H1 (cell line): ENCODE measurements at regions not wholly inside any gene's neighbourhood (a gene's known extent, or its start where the extent isn't known, plus 50 kb on each side); places are given as distances from the start of the nearest gene placed in this dataset.

Source experiments
- CTCF ChIA-PET: fragments of 300-600 bp; sonication (Branson Sonifier 250); formaldehyde crosslinking; loops from one replicate; lab custom pipeline; 2021; ENCODE audit not compliant: partially characterized antibody; lab: Charles Lee
- POLR2A ChIA-PET: fragments of 300-600 bp; sonication (Branson Sonifier 250); formaldehyde crosslinking; loops from one replicate; lab custom pipeline; 2021; ENCODE audit warnings: inconsistent platforms; ENCODE audit not compliant: partially characterized antibody; lab: Charles Lee
- DNase-seq, 2 experiments: peaks; one replicate each; pipeline versions ENCODE4 v3.0.0 to v3.0.0-alpha.2; 2010 to 2022; ENCODE audit warnings: low spot score in 2 of 2, low read depth in 1 of 2, mixed read lengths in 1 of 2
- FAIRE-seq: peaks from 2 replicates; lab custom pipeline; 2011; peaks lifted over from hg19 to GRCh38; lab: Jason Lieb, UNC
- H2AFZ ChIP-seq: 2 replicates; pipeline ENCODE4 v1.8.1; 2012; ENCODE audit warnings: low read length, inconsistent platforms
- H2AK5ac ChIP-seq: 2 replicates; pipeline ENCODE4 v1.6.1; 2013; ENCODE audit warnings: low read depth, low read length
- H2BK120ac ChIP-seq: replicated peaks from 2 replicates; pipeline ENCODE3; 2013; ENCODE audit warnings: low read depth, low read length, inconsistent platforms
- H2BK12ac ChIP-seq: 2 replicates; pipeline ENCODE4 v1.6.1; 2013; ENCODE audit warnings: low read depth, low read length
- H2BK15ac ChIP-seq: 2 replicates; pipeline ENCODE4 v1.6.1; 2013; ENCODE audit warnings: low read length
- H2BK20ac ChIP-seq: 2 replicates; pipeline ENCODE4 v1.6.1; 2013; ENCODE audit warnings: low read length
- H2BK5ac ChIP-seq: 2 replicates; pipeline ENCODE4 v1.6.1; 2013; ENCODE audit warnings: low read depth, low read length
- H3K14ac ChIP-seq: 2 replicates; pipeline ENCODE4 v1.6.1; 2013; ENCODE audit warnings: inconsistent platforms; ENCODE audit not compliant: insufficient read length
- H3K18ac ChIP-seq: 2 replicates; pipeline ENCODE4 v1.6.1; 2013; ENCODE audit warnings: low read length; ENCODE audit errors: extremely low read depth
- H3K23ac ChIP-seq: 2 replicates; pipeline ENCODE4 v1.6.1; 2013; ENCODE audit warnings: inconsistent platforms; ENCODE audit not compliant: insufficient read length
- H3K23me2 ChIP-seq: 2 replicates; pipeline ENCODE4 v1.6.1; 2013; ENCODE audit warnings: low read depth, low read length
- H3K27ac ChIP-seq: 2 replicates; pipeline ENCODE4 v1.6.1; 2011; ENCODE audit warnings: low read depth, low read length, inconsistent platforms
- H3K27me3 ChIP-seq, 4 experiments: replicated peaks in 1 of 4; 1 replicate in 1 of 4; 2 replicates in 3 of 4; pipeline versions ENCODE4 v1.6.1 to v1.8.1; 2011 to 2013; ENCODE audit warnings: low read length in 3 of 4, mild to moderate bottlenecking in 3 of 4, inconsistent platforms in 2 of 4, mixed read lengths in 2 of 4, moderate library complexity in 1 of 4; ENCODE audit not compliant: control insufficient read depth in 3 of 4, insufficient read depth in 3 of 4; ENCODE audit errors: extremely low read depth in 1 of 4
- H3K36me3 ChIP-seq, 4 experiments: 2 replicates each; pipeline versions ENCODE4 v1.6.1 to v1.8.1; 2011 to 2013; ENCODE audit warnings: mild to moderate bottlenecking in 4 of 4, low read length in 3 of 4, moderate library complexity in 2 of 4, control low read depth in 1 of 4, inconsistent platforms in 1 of 4; ENCODE audit not compliant: insufficient read depth in 4 of 4, control insufficient read depth in 2 of 4
- H3K4ac ChIP-seq: replicated peaks from 2 replicates; pipeline ENCODE3; 2013; ENCODE audit warnings: low read length, low read depth, mixed read lengths, inconsistent platforms; ENCODE audit not compliant: insufficient read length
- H3K4me1 ChIP-seq, 4 experiments: replicated peaks in 1 of 4; 1 replicate in 1 of 4; 2 replicates in 3 of 4; pipeline versions ENCODE4 v1.6.1 to v1.8.1; 2011 to 2013; ENCODE audit warnings: low read length in 3 of 4, inconsistent platforms in 2 of 4, mixed read lengths in 1 of 4; ENCODE audit not compliant: insufficient read depth in 4 of 4, control insufficient read depth in 3 of 4
- H3K4me2 ChIP-seq, 2 experiments: 2 replicates each; pipeline versions ENCODE4 v1.6.1 to v1.8.1; 2011 to 2013; ENCODE audit warnings: low read depth in 2 of 2, low read length in 2 of 2, control low read depth in 1 of 2, inconsistent platforms in 1 of 2, mild to moderate bottlenecking in 1 of 2; ENCODE audit not compliant: insufficient read depth in 1 of 2
- H3K4me3 ChIP-seq, 4 experiments: fragments of 200-600, 300-600 bp in 1 of 4; sonication (generic), shearing (Covaris generic), sonication (Bioruptor Twin) in 1 of 4; 2 replicates each; pipeline versions ENCODE4 v1.5.1 to v1.8.1; 2011 to 2016; ENCODE audit warnings: low read length in 4 of 4, low read depth in 3 of 4, control low read depth in 2 of 4, inconsistent platforms in 2 of 4, mild to moderate bottlenecking in 2 of 4, mixed read lengths in 1 of 4, moderate library complexity in 1 of 4; ENCODE audit not compliant: insufficient read depth in 2 of 4; ENCODE audit errors: extremely low read depth in 1 of 4
- H3K56ac ChIP-seq: replicated peaks from 2 replicates; pipeline ENCODE3; 2013; ENCODE audit warnings: low read depth, mild to moderate bottlenecking, mixed read lengths, low read length, inconsistent platforms; ENCODE audit not compliant: insufficient read length
- H3K79me1 ChIP-seq: 2 replicates; pipeline ENCODE4 v1.6.1; 2013; ENCODE audit warnings: low read depth, low read length, control low read depth
- H3K79me2 ChIP-seq, 2 experiments: 2 replicates each; pipeline versions ENCODE4 v1.6.1 to v1.8.1; 2012 to 2013; ENCODE audit warnings: low read length in 2 of 2, mild to moderate bottlenecking in 2 of 2, inconsistent platforms in 1 of 2; ENCODE audit not compliant: insufficient read depth in 2 of 2, control insufficient read depth in 1 of 2
- H3K9ac ChIP-seq, 4 experiments: replicated peaks in 1 of 4; 1 replicate in 1 of 4; 2 replicates in 3 of 4; pipeline versions ENCODE4 v1.6.1 to v1.8.1; 2011 to 2013; ENCODE audit warnings: low read depth in 3 of 4, low read length in 3 of 4, control low read depth in 2 of 4, mild to moderate bottlenecking in 2 of 4, moderate library complexity in 2 of 4, inconsistent platforms in 1 of 4; ENCODE audit errors: extremely low read depth in 1 of 4
- H3K9me3 ChIP-seq, 2 experiments: 2 replicates each; pipeline versions ENCODE4 v1.6.1 to v1.8.1; 2012 to 2013; ENCODE audit warnings: mild to moderate bottlenecking in 2 of 2, moderate library complexity in 2 of 2, control low read depth in 1 of 2, inconsistent platforms in 1 of 2, low read depth in 1 of 2, low read length in 1 of 2, mixed read lengths in 1 of 2; ENCODE audit not compliant: insufficient read depth in 2 of 2
- H4K20me1 ChIP-seq, 2 experiments: replicated peaks in 1 of 2; 2 replicates each; pipeline versions ENCODE3 to v1.8.1; 2011 to 2013; ENCODE audit warnings: inconsistent platforms in 2 of 2, low read length in 2 of 2, mild to moderate bottlenecking in 1 of 2; ENCODE audit not compliant: insufficient read depth in 2 of 2, control insufficient read depth in 1 of 2
- H4K5ac ChIP-seq: 2 replicates; pipeline ENCODE4 v1.6.1; 2013; ENCODE audit warnings: low read length, low read depth, mixed read lengths, inconsistent platforms; ENCODE audit not compliant: insufficient read length
- H4K8ac ChIP-seq: 2 replicates; pipeline ENCODE4 v1.8.0; 2013; ENCODE audit warnings: mild to moderate bottlenecking, moderate library complexity, low read length, inconsistent platforms; ENCODE audit not compliant: insufficient read depth; ENCODE audit errors: extremely low read depth
- H4K91ac ChIP-seq: replicated peaks from 2 replicates; pipeline ENCODE3; 2013; ENCODE audit warnings: low read length, mixed read lengths, inconsistent platforms; ENCODE audit not compliant: insufficient read length
- PHF8 ChIP-seq: fragments of 200-600 bp; sonication (generic); conservative IDR thresholded peaks from 2 replicates; pipeline ENCODE4 v1.7.1; 2012; ENCODE audit warnings: low read depth, mild to moderate bottlenecking, inconsistent platforms, low read length, moderate library complexity
- SIN3A ChIP-seq, 2 experiments: IDR thresholded peaks in 1 of 2; conservative IDR thresholded peaks in 1 of 2; 2 replicates each; pipeline ENCODE4 v1.6.1; 2011 to 2012; ENCODE audit warnings: low read length in 2 of 2, improper control_type of control experiment in 1 of 2, low read depth in 1 of 2, mild to moderate bottlenecking in 1 of 2
- USF2 ChIP-seq: IDR thresholded peaks from 2 replicates; pipeline ENCODE4 v1.6.1; 2011; ENCODE audit warnings: low read length, improper control_type of control experiment
- WGBS, 2 experiments: shearing (Covaris generic) in 1 of 2; methylation state at CpG; one replicate each; pipeline versions ENCODE4 v1.1.6 to v1.1.7; 2013 to 2015; ENCODE audit warnings: low lambda C conversion rate in 2 of 2, mixed read lengths in 2 of 2, inconsistent platforms in 1 of 2, low coverage in 1 of 2, missing lambda C conversion rate in 1 of 2; ENCODE audit not compliant: insufficient replicate concordance in 2 of 2, insufficient coverage in 1 of 2, insufficient read length in 1 of 2; ENCODE audit errors: extremely low coverage in 1 of 2, missing lambda C conversion rate in 1 of 2; 5-methylcytosine and 5-hydroxymethylcytosine counted together

DNA sequence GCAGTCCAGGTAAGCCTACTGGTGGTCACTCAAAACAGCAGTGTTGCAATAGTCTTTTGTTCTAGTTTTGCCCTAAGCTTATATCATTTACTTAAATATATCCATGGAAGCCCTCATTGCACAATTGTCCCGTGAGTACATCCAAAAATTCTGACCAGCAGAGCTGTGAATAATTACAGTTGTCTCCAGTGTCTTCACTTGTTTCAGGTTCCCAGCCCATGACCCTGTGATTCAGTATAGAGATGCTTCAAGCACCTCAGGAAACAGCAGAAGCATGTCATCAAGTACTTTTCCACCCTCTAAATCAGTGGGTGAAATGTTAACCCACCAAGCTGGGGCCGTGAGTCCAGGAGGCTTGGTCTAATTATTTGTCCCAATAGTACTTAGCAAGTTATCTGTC, 214.9 kb upstream of the RPS6KA3 start:
- H4K8ac ChIP-seq: no peak overlapping the region
- no peaks in the 10 kb centered on the region for H3K79me2 ChIP-seq
- H2BK5ac ChIP-seq: no peak overlapping the region
- no peaks in the 10 kb centered on the region for H3K4me1 ChIP-seq
- H3K4ac ChIP-seq: no peak overlapping the region
- no peaks in the 10 kb centered on the region for H3K36me3 ChIP-seq
- WGBS, 2 experiments: 86% methylated on average over 2 of the region's 2 CpGs; no CpG with 5 or more reads in 1 of the 2 experiments
- H3K79me1 ChIP-seq: no peaks in the 10 kb centered on the region
- H2BK15ac ChIP-seq: no peak overlapping the region
- H4K91ac ChIP-seq: no peak overlapping the region
- DNase-seq: no peak
- CTCF ChIA-PET: no interaction called here
- H2BK120ac ChIP-seq: no peak overlapping the region
- FAIRE-seq: no peak
- TF ChIP-seq SIN3A (conservative IDR thresholded peaks at IDR 0.05 in 1 of 2, IDR thresholded peaks at IDR 0.05 in 1 of 2; ENCODE audit: low read depth in 1 of 2, low read length in 2 of 2): no peak
- TF ChIP-seq USF2: no peak
- no peak for TF ChIP-seq PHF8
- no peak overlapping the region for H3K18ac ChIP-seq
- H3K4me3 ChIP-seq: no peak overlapping the region
- no peak overlapping the region for H4K5ac ChIP-seq
- no peak overlapping the region for H3K56ac ChIP-seq
- no peaks in the 10 kb centered on the region for H4K20me1 ChIP-seq
- no peaks in the 10 kb centered on the region for H3K23me2 ChIP-seq
- H3K9ac ChIP-seq: no peak overlapping the region
- no peaks in the 10 kb centered on the region for H3K27me3 ChIP-seq
- no peak overlapping the region for H3K14ac ChIP-seq
- no peak overlapping the region for H2BK12ac ChIP-seq
- H2BK20ac ChIP-seq: no peak overlapping the region
- no peak overlapping the region for H3K27ac ChIP-seq
- no peak overlapping the region for H3K23ac ChIP-seq
- no peak overlapping the region for H2AK5ac ChIP-seq
- H2AFZ ChIP-seq: no peak overlapping the region
- no peak overlapping the region for H3K4me2 ChIP-seq
- H3K9me3 ChIP-seq: no peaks in the 10 kb centered on the region
- POLR2A ChIA-PET: no interaction called here
